ENCODE measurements at regions not wholly inside any gene's neighbourhood (a gene's known extent, or its start where the extent isn't known, plus 50 kb on each side); places are given as distances from the start of the nearest gene placed in this dataset.

DNA sequence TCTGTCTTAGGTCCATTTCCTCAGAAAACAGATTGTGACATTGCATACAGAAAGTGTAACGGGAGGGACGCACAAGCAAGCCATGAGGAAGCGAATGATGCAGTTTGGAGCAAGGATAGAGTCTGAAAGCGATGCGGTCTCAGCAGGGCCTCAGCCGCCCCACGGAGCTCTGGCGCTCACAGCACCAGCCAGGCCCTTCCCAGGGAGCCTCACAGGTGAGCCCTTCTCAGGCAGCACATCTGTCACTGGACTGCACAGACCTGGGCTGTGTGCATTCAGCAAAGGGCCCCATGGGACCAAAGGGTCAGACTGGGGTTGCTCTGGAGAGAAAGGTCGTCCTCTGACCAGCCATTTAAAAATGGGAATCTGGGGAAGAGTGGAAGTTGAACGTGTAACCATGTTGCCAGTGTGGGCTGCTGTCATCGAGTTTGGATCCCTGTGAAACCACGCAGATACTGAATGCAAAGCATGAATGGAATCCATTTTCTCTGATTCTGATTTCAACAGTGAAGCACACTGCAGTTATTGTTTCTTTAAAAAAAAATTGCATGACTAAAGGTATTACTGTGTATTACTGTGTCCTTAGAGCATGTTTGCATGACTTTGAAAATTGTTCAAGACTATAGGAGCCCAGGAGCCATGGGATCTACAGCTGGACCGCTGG lies 350.0 kb upstream of the AKR1E2 start:
- no peak for DNase-seq
- no peak for ATAC-seq
- Histone ChIP-seq H3K4me3 (no peak overlapping the region), H3K4me1 (no peaks in the 10 kb centered on the region), H3K27ac (no peak overlapping the region), H3K36me3 (no peaks in the 10 kb centered on the region), H3K27me3 (no peaks in the 10 kb centered on the region), H3K9me3 (no peaks in the 10 kb centered on the region)
- TF ChIP-seq, protein P1, sequence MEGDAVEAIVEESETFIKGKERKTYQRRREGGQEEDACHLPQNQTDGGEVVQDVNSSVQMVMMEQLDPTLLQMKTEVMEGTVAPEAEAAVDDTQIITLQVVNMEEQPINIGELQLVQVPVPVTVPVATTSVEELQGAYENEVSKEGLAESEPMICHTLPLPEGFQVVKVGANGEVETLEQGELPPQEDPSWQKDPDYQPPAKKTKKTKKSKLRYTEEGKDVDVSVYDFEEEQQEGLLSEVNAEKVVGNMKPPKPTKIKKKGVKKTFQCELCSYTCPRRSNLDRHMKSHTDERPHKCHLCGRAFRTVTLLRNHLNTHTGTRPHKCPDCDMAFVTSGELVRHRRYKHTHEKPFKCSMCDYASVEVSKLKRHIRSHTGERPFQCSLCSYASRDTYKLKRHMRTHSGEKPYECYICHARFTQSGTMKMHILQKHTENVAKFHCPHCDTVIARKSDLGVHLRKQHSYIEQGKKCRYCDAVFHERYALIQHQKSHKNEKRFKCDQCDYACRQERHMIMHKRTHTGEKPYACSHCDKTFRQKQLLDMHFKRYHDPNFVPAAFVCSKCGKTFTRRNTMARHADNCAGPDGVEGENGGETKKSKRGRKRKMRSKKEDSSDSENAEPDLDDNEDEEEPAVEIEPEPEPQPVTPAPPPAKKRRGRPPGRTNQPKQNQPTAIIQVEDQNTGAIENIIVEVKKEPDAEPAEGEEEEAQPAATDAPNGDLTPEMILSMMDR (IDR thresholded peaks at IDR 0.05): no peak
- intact Hi-C loops (cut with DNase I): no loop called here

DNA sequence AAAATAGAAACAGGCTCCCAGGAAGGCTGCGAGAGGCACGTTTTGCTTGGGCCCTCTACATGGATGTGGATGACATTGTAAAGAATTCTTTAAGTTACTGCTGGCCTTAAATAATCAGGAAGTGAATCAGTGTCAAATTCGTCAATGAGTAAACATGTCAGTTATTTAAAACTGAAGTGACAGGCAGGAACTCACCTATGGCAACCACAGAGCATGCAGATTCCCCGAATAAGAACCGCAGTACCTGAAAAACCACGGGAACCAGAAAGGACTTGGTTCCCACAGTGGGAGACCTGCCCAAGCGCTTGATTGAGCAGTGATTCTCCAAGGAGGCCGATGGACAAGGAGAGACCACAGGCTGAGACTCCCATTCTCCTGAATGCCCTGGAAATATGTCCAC lies 351.2 kb upstream of the AKR1E2 start:
- intact Hi-C loops (cut with DNase I): no loop called here
- Histone ChIP-seq H3K27ac (no peak overlapping the region), H3K4me3 (no peak overlapping the region), H3K9me3 (no peaks in the 10 kb centered on the region), H3K4me1 (no peaks in the 10 kb centered on the region), H3K27me3 (no peaks in the 10 kb centered on the region), H3K36me3 (no peaks in the 10 kb centered on the region)
- DNase-seq: no peak
- TF ChIP-seq, protein P1 (IDR thresholded peaks at IDR 0.05): no peak
- no peak for ATAC-seq

DNA sequence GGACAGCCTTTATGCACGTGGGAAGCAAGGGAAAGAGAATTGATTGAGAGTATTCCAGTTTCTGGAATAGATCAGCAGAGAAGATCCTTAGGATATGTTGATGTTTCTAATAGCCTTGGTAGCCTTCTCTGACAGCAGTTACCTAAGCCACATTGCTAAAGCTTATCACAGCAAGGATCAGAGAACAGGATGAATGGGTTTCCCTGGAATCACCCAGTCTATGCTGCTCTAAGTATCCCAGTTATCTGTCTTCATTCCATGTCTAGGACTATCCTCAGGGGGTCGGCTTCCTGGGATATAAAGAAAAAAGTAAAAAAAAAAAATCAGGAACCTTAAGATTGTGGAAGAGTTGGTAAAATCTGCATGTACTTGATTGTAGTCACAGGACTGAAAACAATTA lies 352.0 kb upstream of the AKR1E2 start:
- no peaks in the 10 kb centered on the region for H3K9me3 ChIP-seq
- intact Hi-C loops (cut with DNase I): no loop called here

DNA sequence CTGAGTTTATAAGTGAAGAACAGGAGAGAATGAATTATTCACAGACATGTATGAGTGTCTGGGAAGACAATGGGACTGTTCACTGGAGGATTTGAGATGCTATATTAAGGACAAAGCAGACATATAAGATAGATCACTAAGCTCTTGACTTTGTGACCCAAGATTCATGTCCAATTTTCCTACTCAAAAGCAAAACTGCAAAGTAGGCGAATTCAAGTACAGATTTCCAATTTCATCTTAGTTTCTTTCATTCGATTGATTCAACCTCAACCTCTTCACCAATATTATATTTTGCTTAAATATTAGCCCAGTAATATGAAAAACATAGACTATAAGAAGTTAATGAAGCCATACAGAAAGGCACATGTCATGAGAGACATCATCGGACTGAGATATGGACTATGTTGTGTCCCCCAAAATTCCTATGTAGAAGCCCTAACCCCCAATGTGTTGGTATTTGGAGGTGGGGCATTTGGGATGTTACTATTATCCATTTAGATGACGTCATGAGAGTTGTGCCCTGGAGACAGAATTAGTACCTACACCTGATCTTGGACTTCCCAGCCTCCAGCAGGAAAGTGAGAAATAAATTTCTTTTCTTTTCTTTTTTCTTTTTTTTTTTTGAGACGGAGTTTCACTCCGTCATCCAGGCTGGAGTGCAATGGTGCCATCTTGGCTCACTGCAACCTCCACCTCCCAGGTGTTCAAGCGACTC lies 353.7 kb upstream of the AKR1E2 start:
- Histone ChIP-seq H3K36me3 (no peaks in the 10 kb centered on the region), H3K9me3 (no peaks in the 10 kb centered on the region), H3K4me1 (no peaks in the 10 kb centered on the region), H3K27ac (no peak overlapping the region), H3K27me3 (no peaks in the 10 kb centered on the region), H3K4me3 (no peak overlapping the region)
- intact Hi-C loops (cut with DNase I): no loop called here
- TF ChIP-seq, protein P1 (IDR thresholded peaks at IDR 0.05): no peak
- no peak for DNase-seq
- no peak for ATAC-seq

More for the DNA sequence above, 352.0 kb upstream of the AKR1E2 start:
- H3K36me3 ChIP-seq: no peaks in the 10 kb centered on the region
- H3K4me3 ChIP-seq: no peak overlapping the region
- no peak for DNase-seq
- no peak for ATAC-seq
- no peaks in the 10 kb centered on the region for H3K4me1 ChIP-seq
- no peaks in the 10 kb centered on the region for H3K27me3 ChIP-seq
- TF ChIP-seq, protein P1 (IDR thresholded peaks at IDR 0.05): no peak
- H3K27ac ChIP-seq: no peak overlapping the region

DNA sequence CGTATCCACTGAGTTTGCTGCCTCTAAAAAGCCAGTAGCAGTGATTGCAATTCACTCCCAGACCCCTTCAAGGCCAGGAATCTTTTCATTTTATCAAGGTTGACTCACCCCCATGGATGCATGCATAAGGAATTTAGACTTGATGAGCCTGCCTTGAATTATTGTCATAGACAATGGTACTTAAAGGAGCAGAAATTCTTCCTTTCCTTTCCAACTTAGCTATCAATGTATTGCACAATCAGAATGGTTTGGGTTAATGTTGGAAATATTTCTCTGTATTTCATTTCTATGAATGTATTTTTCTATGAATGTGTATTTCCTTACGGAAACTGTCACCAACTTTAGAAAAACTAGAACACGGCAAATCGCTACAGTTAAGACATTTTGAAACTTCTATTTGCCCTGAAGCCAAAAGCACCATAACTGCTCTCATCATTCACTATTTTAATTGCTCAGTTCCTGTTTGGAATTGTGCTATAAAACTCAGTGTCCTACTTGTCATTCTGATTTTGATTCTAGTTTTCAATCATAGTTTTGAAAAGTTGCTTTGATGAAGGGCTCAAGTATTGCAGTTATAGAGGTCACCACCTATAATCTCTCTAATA lies 355.7 kb upstream of the AKR1E2 start:
- Histone ChIP-seq H3K36me3 (no peaks in the 10 kb centered on the region), H3K4me1 (no peaks in the 10 kb centered on the region), H3K27ac (no peak overlapping the region), H3K4me3 (no peak overlapping the region), H3K9me3 (no peaks in the 10 kb centered on the region), H3K27me3 (no peaks in the 10 kb centered on the region)
- TF ChIP-seq, protein P1 (IDR thresholded peaks at IDR 0.05): no peak
- no peak for ATAC-seq
- no peak for DNase-seq
- intact Hi-C loops (cut with DNase I): no loop called here

Data from left lung (tissue), 4 donors.